Activated CD4-positive, alpha-beta T cell treated with anti-CD3 and anti-CD28 coated beads for 36 hours (primary cell): ENCODE measurements at regions not wholly inside any gene's neighbourhood (a gene's known extent, or its start where the extent isn't known, plus 50 kb on each side); places are given as distances from the start of the nearest gene placed in this dataset.
"Not testable (repeated sequence)": the region's sequence is repeated elsewhere in the genome, so short reads cannot be mapped to it uniquely, and the experiment has no call there.

Source experiments
- ATAC-seq: fragments of 200-7000 bp; cut with Tn5 transposase; one replicate; pipeline ENCODE4 v1.10.0; 2021; ENCODE audit warnings: mild to moderate bottlenecking, moderate library complexity
- CTCF ChIA-PET: fragments of 350-600 bp; sonication (Branson Sonifier 250); formaldehyde crosslinking; loops from one replicate; lab custom pipeline; 2021; ENCODE audit warnings: antibody characterized with exemption; lab: Charles Lee
- POLR2A ChIA-PET: fragments of 350-600 bp; sonication (Branson Sonifier 250); formaldehyde crosslinking; loops from one replicate; lab custom pipeline; 2021; ENCODE audit warnings: antibody characterized with exemption, inconsistent platforms; lab: Charles Lee
- DNase-seq: peaks from one replicate; pipeline ENCODE4 v3.0.0-alpha.2; 2020
- H3K27ac Mint-ChIP-seq: one replicate; pipeline ENCODE4 v1.8.0; 2021; ENCODE audit warnings: mixed read lengths
- H3K27me3 Mint-ChIP-seq: one replicate; pipeline ENCODE4 v1.8.0; 2021; ENCODE audit warnings: mixed read lengths
- H3K36me3 Mint-ChIP-seq: one replicate; pipeline ENCODE4 v1.8.0; 2021; ENCODE audit warnings: low read depth, mixed read lengths
- H3K4me1 Mint-ChIP-seq: one replicate; pipeline ENCODE4 v1.8.0; 2021; ENCODE audit warnings: mixed read lengths
- H3K4me3 Mint-ChIP-seq: one replicate; pipeline ENCODE4 v1.8.0; 2021; ENCODE audit warnings: mild to moderate bottlenecking, moderate library complexity, mixed read lengths
- H3K9me3 Mint-ChIP-seq: one replicate; pipeline ENCODE4 v1.8.0; 2021; ENCODE audit warnings: low read depth, mixed read lengths
- intact Hi-C, 2 experiments: fragments of 100-400 bp; cut with DNase I in 1 of 2; cut with micrococcal nuclease in 1 of 2; formaldehyde crosslinking; loops; one replicate each; pipeline versions ENCODE4 v1.14.2 to v1.15.1; 2022 to 2024; cut with DNase I, micrococcal nuclease

DNA sequence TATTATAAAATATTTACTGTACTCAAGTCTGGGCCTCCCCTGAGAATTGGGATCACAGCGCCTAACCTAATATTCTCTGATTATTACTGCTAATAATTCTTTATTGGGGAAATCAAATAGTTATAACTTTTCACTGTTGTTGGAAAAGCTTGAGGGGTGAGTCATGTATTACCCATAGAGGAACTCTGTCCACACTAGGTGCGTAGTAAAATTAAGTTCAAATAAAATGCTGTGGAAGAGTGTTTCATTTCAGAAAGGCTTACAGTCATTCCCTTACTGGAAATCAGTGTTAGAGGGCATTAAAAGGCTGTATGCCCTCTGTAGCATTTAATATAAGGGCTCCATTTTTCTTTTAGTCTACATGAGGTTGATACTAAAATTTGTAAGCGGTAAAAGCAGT is 135.0 kb upstream of the NFIA start:
- Mint-ChIP-seq H3K4me3 (no peak overlapping the region), H3K27me3 (peaks cover 15% of the 10 kb centered on the region), H3K4me1 (no peaks in the 10 kb centered on the region), H3K36me3 (no peaks in the 10 kb centered on the region), H3K27ac (no peak overlapping the region), H3K9me3 (no peaks in the 10 kb centered on the region)
- POLR2A ChIA-PET = no interaction called here
- DNase-seq (no peak), ATAC-seq (no peak)
- CTCF ChIA-PET = interaction anchor here (1.4 kb wide), 1 partner anchor 12 kb away, joined by 4 read pairs; no protein-coding TSS in a partner anchor
- intact Hi-C loops = no loop called here

DNA sequence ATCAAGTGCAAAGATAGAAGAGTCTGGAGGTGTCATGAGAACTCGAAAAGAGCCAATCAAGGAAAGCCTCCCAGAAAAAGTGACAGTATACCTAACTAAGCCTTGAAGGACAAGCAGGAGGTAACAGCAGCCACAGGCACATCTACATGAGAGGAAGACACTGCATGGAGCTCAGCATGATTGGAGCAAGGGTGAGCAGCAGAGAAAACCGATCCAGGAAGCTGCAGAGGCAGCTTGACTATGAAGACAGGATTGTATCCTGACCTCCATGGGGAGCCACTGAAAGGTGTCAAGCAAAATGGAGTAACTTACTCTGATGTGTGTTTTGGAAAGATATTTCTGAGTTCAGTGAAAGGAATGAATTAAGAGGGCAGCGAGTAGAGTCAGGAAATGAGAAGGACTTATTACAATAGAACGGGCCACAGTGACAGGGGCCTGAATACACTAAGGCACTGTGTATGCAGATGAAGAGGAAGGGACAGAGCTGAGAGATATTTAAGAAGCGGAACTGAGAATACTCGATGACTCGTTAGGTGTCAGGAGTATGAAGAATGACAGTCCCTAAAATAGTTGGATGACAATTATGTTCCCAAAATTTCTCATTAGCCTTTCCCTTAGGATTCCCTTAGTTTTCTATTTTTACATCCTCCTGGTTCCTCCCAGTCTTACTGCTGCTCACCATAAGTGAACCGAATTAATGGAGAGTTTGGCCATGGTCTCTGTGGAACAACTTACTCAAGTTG is 139.3 kb upstream of the NFIA start:
- no peak overlapping the region for H3K27ac Mint-ChIP-seq
- no peaks in the 10 kb centered on the region for H3K9me3 Mint-ChIP-seq
- H3K4me1 Mint-ChIP-seq = peaks cover under 1% of the 10 kb centered on the region
- ChIA-PET POLR2A (no interaction called here), CTCF (no interaction called here)
- no peak for ATAC-seq
- DNase-seq = no peak
- peaks cover 7% of the 10 kb centered on the region for H3K27me3 Mint-ChIP-seq
- intact Hi-C loops = no loop called here
- H3K36me3 Mint-ChIP-seq = no peaks in the 10 kb centered on the region
- no peak overlapping the region for H3K4me3 Mint-ChIP-seq

DNA sequence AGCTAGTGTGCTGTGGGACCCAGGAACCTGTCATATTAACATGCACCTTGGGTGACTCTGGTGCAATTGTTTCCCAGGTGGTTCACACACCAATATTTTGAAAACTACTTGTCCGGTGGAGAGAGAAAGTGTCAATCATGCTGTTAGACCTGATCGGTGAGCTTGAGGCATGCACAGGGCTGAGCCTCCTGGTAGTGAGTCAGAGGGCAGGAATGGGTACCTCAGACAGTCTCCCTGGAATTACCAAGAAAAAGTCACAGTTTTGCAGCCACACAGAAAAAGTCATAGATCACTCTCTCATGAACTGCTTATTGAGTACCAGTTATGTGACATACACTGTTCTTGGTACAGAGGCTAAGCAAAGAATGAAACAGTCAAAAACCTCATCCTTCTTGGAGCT is 140.1 kb upstream of the NFIA start:
- H3K9me3 Mint-ChIP-seq = no peaks in the 10 kb centered on the region
- H3K27me3 Mint-ChIP-seq = peaks cover 8% of the 10 kb centered on the region
- H3K4me3 Mint-ChIP-seq = no peak overlapping the region
- ChIA-PET CTCF (no interaction called here), POLR2A (no interaction called here)
- H3K27ac Mint-ChIP-seq = no peak overlapping the region
- intact Hi-C loops = no loop called here
- no peak for ATAC-seq
- no peaks in the 10 kb centered on the region for H3K36me3 Mint-ChIP-seq
- no peak for DNase-seq
- H3K4me1 Mint-ChIP-seq = peaks cover 3% of the 10 kb centered on the region

DNA sequence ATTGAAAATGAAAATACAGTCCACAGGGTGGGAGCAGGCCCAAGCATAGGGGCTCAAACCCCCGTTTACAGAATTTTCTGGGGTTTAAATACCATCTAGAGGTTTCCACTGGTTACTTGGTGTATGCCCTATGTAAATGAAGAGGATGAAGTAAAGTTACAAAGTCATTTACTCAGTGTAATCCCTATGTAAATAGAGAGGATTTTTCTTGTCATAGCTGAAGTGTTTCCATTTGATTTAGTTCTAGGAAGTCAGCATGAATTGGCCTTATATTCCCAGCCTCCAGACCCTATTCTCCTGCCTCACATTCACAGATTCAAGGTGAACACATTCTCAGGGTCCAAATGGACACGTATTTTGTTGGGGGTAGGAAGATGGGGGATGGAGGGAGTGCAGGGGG is 141.7 kb upstream of the NFIA start:
- ATAC-seq, H3K4me1 Mint-ChIP-seq, POLR2A ChIA-PET, intact Hi-C loops, H3K27ac Mint-ChIP-seq, H3K36me3 Mint-ChIP-seq, H3K4me3 Mint-ChIP-seq, CTCF ChIA-PET, H3K9me3 Mint-ChIP-seq, DNase-seq: not testable (repeated sequence)
- peaks cover 13% of the 10 kb centered on the region for H3K27me3 Mint-ChIP-seq

DNA sequence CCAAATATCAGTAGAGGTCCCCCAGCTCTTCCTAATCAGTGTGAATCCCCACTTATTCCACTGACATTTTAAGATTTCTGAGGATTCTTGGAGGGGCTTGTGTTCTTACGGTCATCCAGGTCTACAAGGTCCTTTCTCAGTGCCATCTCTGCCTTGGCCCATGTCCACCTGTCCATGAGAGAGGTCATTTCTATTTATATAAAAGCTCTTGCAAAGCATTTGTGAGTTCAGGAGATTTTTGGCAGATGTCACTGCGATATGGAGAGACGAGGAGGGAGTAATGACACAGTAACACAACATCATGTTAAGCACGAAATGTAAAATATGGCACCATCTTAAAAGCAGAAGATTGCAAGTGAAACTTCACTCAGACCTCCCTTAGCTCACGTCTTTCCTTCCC is 144.6 kb upstream of the NFIA start:
- Mint-ChIP-seq H3K27me3 (peaks cover 9% of the 10 kb centered on the region), H3K9me3 (no peaks in the 10 kb centered on the region), H3K27ac (no peak overlapping the region), H3K4me3 (no peak overlapping the region), H3K4me1 (peaks cover 3% of the 10 kb centered on the region), H3K36me3 (no peaks in the 10 kb centered on the region)
- intact Hi-C loops = no loop called here
- ChIA-PET CTCF (interaction anchor here (0.7 kb wide), 1 partner anchor 67 kb away, joined by 3 read pairs; no protein-coding TSS in a partner anchor), POLR2A (no interaction called here)
- no peak for ATAC-seq
- DNase-seq = no peak

DNA sequence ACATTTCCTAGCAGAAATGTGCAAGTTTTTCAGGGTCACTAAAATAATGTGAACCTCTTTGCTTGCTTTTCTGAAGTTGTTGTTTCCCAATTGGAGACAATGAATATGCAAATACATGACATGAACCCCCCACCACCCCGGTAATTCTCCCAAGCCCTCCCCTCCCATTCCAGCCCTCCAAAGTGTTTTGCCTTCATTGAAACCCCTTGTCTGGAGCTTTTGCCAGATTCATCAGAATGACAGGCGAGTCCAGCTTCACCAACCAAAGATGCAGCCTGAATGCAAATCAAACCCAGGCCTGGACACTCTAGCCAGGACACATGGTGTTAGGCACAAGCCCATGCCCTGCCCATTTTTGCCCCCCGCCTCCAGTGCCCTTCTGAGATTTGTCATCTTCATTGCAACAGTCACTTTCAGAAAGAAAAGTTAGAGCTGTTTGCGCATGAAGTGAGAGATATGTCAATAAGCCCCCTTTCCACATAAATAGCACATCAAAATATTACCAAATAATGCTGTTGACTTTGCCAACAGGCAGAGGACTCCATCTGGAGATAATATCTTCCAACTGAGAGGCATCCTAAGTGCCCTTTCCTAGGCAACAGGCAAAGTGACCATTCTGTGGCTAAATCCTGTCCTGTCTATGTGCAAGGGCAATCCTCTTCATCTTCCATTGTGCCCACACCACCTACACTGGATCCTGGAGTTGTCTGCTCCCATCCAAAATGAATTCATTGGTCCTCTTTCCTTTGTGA is 145.6 kb upstream of the NFIA start:
- CTCF ChIA-PET = interaction anchor here (0.6 to 0.8 kb wide), 3 partner anchors 24 to 839 kb away, joined by 3 read pairs; no protein-coding TSS in a partner anchor
- intact Hi-C loops = no loop called here
- no peaks in the 10 kb centered on the region for H3K36me3 Mint-ChIP-seq
- peaks cover 3% of the 10 kb centered on the region for H3K4me1 Mint-ChIP-seq
- H3K4me3 Mint-ChIP-seq = no peak overlapping the region
- DNase-seq (no peak), ATAC-seq (no peak)
- peaks cover 6% of the 10 kb centered on the region for H3K27me3 Mint-ChIP-seq
- no peak overlapping the region for H3K27ac Mint-ChIP-seq
- POLR2A ChIA-PET = no interaction called here
- H3K9me3 Mint-ChIP-seq = no peaks in the 10 kb centered on the region

DNA sequence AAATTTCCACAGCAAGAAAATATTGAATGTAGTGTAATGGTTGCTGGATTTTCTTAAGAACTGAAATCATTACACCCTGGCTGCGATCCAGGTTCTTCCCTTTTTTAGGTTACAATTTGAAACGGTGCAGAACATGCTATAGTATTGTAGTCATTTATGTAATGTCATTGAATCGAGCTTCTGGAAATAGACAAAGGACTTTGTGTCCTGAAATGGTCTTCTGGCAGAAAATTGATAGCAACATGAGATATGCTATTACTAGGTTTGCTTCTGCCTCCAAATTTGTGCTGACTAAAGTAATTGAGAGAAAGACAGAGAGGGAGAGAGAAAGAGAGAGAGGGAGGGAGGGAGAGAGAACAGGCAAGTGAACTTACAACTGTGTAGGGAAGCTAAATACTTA is 146.2 kb upstream of the NFIA start:
- H3K36me3 Mint-ChIP-seq = no peaks in the 10 kb centered on the region
- no peak overlapping the region for H3K27ac Mint-ChIP-seq
- ATAC-seq = no peak
- ChIA-PET CTCF (interaction anchor here (0.6 to 0.8 kb wide), 2 partner anchors 25 to 840 kb away, joined by 3 read pairs; no protein-coding TSS in a partner anchor), POLR2A (no interaction called here)
- DNase-seq = no peak
- H3K4me3 Mint-ChIP-seq = no peak overlapping the region
- peaks cover 3% of the 10 kb centered on the region for H3K4me1 Mint-ChIP-seq
- peaks cover 6% of the 10 kb centered on the region for H3K27me3 Mint-ChIP-seq
- intact Hi-C loops = no loop called here
- no peaks in the 10 kb centered on the region for H3K9me3 Mint-ChIP-seq

DNA sequence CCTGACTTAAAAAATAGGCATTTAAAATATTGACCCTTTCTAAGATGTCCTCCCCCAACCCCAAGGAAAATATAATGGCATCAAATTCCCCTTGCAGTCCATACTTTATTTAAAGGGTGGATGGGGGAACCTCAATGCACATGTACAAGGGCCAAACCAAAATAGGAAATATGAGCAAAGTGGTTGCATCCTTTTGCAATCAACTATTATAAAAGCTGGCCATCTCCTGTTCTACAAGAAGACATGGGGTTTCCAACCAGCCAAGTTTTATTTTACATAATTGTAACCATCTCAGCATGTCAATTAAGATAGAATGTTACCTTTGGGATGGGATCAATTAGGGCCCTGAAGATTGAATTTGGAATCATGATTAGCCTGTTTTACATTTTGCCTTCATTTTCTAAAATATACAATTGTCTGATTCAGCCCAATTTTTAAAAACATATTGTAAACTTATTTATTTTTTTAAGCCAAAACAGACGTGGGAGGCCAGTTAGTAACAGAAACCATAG is 146.7 kb upstream of the NFIA start:
- H3K4me3 Mint-ChIP-seq = no peak overlapping the region
- ChIA-PET CTCF (no interaction called here), POLR2A (no interaction called here)
- ATAC-seq = no peak
- intact Hi-C loops = no loop called here
- no peak for DNase-seq
- peaks cover 6% of the 10 kb centered on the region for H3K27me3 Mint-ChIP-seq
- H3K4me1 Mint-ChIP-seq = peaks cover 3% of the 10 kb centered on the region
- H3K27ac Mint-ChIP-seq = no peak overlapping the region
- H3K9me3 Mint-ChIP-seq = no peaks in the 10 kb centered on the region
- H3K36me3 Mint-ChIP-seq = no peaks in the 10 kb centered on the region

DNA sequence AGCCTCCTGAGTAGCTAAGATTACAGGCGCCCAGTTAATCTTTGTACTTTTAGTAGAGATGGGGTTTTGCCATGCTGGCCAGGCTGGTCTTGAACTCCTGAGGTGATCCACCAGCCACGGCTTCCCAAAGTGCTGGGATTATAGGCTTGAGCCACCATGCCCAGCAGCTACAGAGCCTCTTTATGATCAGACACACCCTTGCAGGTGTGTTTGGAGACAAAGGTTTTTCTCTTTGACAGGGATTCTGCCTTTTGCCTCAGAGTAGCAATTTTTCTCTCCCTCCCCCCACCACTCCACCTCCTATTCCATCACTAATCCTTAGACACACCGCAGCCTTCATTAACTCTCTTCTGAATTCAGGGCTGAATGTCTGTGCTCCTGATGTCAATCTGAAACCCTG is 152.2 kb upstream of the NFIA start:
- CTCF ChIA-PET = interaction anchor here (0.5 kb wide), 1 partner anchor 978 kb away, joined by 3 read pairs; no protein-coding TSS in a partner anchor
- intact Hi-C loops = no loop called here

DNA sequence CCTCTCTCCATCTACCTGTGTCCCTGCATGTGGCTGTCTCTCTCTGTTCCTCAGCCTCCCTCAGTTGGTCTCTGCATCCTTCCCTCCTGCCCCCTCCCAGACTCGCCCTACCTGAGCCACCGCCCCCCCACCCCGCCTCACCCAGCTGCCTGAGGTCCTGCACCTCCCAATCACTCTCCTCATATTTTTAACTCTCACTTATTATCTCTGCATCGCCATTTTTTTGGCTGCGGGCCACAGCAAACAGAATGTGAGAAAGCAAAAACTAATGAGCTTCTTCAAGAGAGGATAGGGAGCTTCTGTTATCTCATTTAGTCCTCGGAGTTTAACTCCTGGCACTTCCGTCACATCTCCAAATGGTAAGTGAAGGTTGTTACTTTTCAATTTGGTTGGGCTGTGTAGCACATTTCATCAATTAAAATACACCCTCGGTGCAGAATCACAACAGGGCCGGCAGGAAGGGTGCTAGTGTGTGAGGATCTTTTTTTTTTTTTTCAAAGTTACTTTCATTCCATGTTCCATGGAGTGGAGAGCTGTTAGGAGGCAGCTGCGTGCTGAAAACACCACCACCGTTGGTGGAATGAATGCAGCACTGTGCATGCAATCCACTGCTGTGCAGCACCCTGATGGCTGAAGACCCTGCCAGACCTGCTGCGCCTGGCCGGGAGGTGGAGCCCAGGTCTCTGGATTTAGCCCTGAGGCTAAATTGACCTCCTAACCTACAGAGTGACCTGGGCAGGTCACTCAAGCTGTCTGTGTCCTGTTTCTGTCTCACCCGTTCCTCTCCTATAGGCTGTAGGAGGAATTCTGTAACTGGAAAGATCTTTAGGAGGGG is 157.2 kb upstream of the NFIA start:
- H3K27ac Mint-ChIP-seq = no peak overlapping the region
- no peak for ATAC-seq
- peaks cover 2% of the 10 kb centered on the region for H3K27me3 Mint-ChIP-seq
- H3K9me3 Mint-ChIP-seq = no peaks in the 10 kb centered on the region
- H3K4me1 Mint-ChIP-seq = no peaks in the 10 kb centered on the region
- ChIA-PET POLR2A (no interaction called here), CTCF (no interaction called here)
- H3K4me3 Mint-ChIP-seq = no peak overlapping the region
- intact Hi-C loops = no loop called here
- H3K36me3 Mint-ChIP-seq = no peaks in the 10 kb centered on the region
- DNase-seq = no peak

More for the DNA sequence above, 152.2 kb upstream of the NFIA start:
- no peak for DNase-seq
- Mint-ChIP-seq H3K9me3 (no peaks in the 10 kb centered on the region), H3K27me3 (no peaks in the 10 kb centered on the region), H3K4me3 (no peak overlapping the region), H3K36me3 (no peaks in the 10 kb centered on the region), H3K4me1 (no peaks in the 10 kb centered on the region), H3K27ac (no peak overlapping the region)
- ATAC-seq = no peak
- POLR2A ChIA-PET = no interaction called here

DNA sequence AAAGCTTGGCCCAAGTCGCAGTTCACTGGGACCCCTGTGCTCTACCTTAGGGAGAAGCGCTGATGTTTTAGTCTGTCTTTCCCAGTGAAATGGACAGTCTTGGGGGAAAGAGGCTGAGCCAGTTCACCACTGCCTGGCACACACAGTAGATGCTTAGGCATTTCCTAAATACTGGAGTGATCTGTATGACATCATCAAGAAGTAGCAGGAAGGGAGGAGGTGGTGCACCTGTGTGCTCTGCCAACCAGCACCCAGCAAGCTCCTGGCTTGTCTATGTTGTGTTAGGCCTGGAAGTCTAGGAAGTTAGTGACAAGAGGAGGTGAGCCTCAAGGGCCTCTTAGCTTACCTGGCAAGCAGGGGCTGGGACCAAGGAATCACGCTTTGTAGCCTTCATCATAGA is 158.2 kb upstream of the NFIA start:
- Mint-ChIP-seq H3K4me1 (no peaks in the 10 kb centered on the region), H3K9me3 (no peaks in the 10 kb centered on the region), H3K4me3 (no peak overlapping the region), H3K36me3 (no peaks in the 10 kb centered on the region), H3K27ac (no peak overlapping the region), H3K27me3 (peaks cover 2% of the 10 kb centered on the region)
- CTCF ChIA-PET = no interaction called here
- POLR2A ChIA-PET = no interaction called here
- intact Hi-C loops = no loop called here
- no peak for ATAC-seq
- DNase-seq = no peak
